ENCODE measurements at regions not wholly inside any gene's neighbourhood (a gene's known extent, or its start where the extent isn't known, plus 50 kb on each side); places are given as distances from the start of the nearest gene placed in this dataset.
A peak's percentile ranks its signal among the peaks of the same experiment; 100 is the strongest.

DNA sequence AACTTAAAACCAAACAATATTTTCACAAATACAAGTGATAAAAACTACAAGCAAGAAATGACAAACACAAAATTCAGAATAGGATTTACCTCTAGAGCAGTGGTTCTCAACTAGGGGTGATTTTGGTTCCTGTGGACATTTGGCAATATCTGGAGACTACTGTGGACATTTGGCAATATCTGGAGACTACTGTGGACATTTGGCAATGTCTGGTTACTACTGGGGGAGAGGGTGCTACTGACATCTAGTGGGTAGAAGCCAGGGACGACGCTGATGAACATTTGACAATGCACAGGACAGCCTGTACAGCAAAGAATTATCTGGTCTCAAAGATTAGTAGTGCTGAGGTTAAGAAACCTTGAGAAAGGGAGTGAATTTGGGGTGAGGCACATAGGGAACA lies 169.8 kb downstream of the CLCN4 start:
- no peaks in the 10 kb centered on the region for H3K36me3 ChIP-seq
- H3K27me3 ChIP-seq = no peaks in the 10 kb centered on the region
- no peak overlapping the region for H3K27ac ChIP-seq
- H3K9me3 ChIP-seq = no peaks in the 10 kb centered on the region
- WGBS, 2 donors (ENCODE audit: low coverage in 1 of 2) = 47 to 51% methylated on average over 2 of the region's 2 CpGs
- H3K4me3 ChIP-seq = no peak overlapping the region
- ATAC-seq = no peak
- TF ChIP-seq EP300 (IDR thresholded peaks at IDR 0.05) (no peak), POLR2AphosphoS5 (IDR thresholded peaks at IDR 0.05) (no peak), POLR2A (IDR thresholded peaks at IDR 0.05) (no peak)
- TF ChIP-seq, protein P1, sequence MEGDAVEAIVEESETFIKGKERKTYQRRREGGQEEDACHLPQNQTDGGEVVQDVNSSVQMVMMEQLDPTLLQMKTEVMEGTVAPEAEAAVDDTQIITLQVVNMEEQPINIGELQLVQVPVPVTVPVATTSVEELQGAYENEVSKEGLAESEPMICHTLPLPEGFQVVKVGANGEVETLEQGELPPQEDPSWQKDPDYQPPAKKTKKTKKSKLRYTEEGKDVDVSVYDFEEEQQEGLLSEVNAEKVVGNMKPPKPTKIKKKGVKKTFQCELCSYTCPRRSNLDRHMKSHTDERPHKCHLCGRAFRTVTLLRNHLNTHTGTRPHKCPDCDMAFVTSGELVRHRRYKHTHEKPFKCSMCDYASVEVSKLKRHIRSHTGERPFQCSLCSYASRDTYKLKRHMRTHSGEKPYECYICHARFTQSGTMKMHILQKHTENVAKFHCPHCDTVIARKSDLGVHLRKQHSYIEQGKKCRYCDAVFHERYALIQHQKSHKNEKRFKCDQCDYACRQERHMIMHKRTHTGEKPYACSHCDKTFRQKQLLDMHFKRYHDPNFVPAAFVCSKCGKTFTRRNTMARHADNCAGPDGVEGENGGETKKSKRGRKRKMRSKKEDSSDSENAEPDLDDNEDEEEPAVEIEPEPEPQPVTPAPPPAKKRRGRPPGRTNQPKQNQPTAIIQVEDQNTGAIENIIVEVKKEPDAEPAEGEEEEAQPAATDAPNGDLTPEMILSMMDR (IDR thresholded peaks at IDR 0.05) = peak in 1 of 4 experiments; percentile 7
- H3K4me1 ChIP-seq = no peaks in the 10 kb centered on the region

- no peak for TF ChIP-seq POLR2AphosphoS5 (IDR thresholded peaks at IDR 0.05)
- TF ChIP-seq POLR2A (IDR thresholded peaks at IDR 0.05) = no peak
- no peak for TF ChIP-seq EP300 (IDR thresholded peaks at IDR 0.05)
- TF ChIP-seq, protein P1 (IDR thresholded peaks at IDR 0.05) = no peak
- Histone ChIP-seq H3K4me1 (no peaks in the 10 kb centered on the region), H3K27ac (no peak overlapping the region), H3K27me3 (no peaks in the 10 kb centered on the region), H3K4me3 (no peak overlapping the region), H3K9me3 (no peaks in the 10 kb centered on the region), H3K36me3 (no peaks in the 10 kb centered on the region)
- 33 to 83% methylated on average over 1 to 2 of the region's 7 CpGs for WGBS, 2 donors (ENCODE audit: low coverage in 1 of 2)
- no peak for ATAC-seq
Observed at GRCh38 chrX:10327651-10328050, 170.9 kb downstream of the CLCN4 start.

GRCh38 chrX:10329984-10330383 lies 173.2 kb downstream of the CLCN4 start:
- Histone ChIP-seq H3K27ac (no peak overlapping the region), H3K27me3 (no peaks in the 10 kb centered on the region), H3K9me3 (no peaks in the 10 kb centered on the region), H3K4me3 (no peak overlapping the region), H3K4me1 (no peaks in the 10 kb centered on the region), H3K36me3 (no peaks in the 10 kb centered on the region)
- 57% methylated on average over 2 of the region's 7 CpGs; no CpG with 5 or more reads in 1 of the 2 donors for WGBS, 2 donors (ENCODE audit: low coverage in 1 of 2)
- TF ChIP-seq EP300 (IDR thresholded peaks at IDR 0.05) = no peak
- TF ChIP-seq POLR2A (IDR thresholded peaks at IDR 0.05) = no peak
- TF ChIP-seq, protein P1 (IDR thresholded peaks at IDR 0.05) = no peak
- TF ChIP-seq POLR2AphosphoS5 (IDR thresholded peaks at IDR 0.05) = no peak
- no peak for ATAC-seq

GRCh38 chrX:10341309-10341708 lies 184.5 kb downstream of the CLCN4 start:
- Histone ChIP-seq H3K27ac (no peak overlapping the region), H3K36me3 (no peaks in the 10 kb centered on the region), H3K4me3 (no peak overlapping the region), H3K27me3 (no peaks in the 10 kb centered on the region), H3K4me1 (no peaks in the 10 kb centered on the region), H3K9me3 (no peaks in the 10 kb centered on the region)
- TF ChIP-seq, protein P1 (IDR thresholded peaks at IDR 0.05) = no peak
- TF ChIP-seq EP300 (IDR thresholded peaks at IDR 0.05) (no peak), POLR2A (IDR thresholded peaks at IDR 0.05) (no peak), POLR2AphosphoS5 (IDR thresholded peaks at IDR 0.05) (no peak)
- no peak for ATAC-seq
- 71 to 79% methylated on average over 3 to 5 of the region's 5 CpGs for WGBS, 2 donors (ENCODE audit: low coverage in 1 of 2)

GRCh38 chrX:10350221-10350620 lies 193.4 kb downstream of the CLCN4 start:
- Histone ChIP-seq H3K27me3 (no peaks in the 10 kb centered on the region), H3K4me3 (no peak overlapping the region), H3K27ac (no peak overlapping the region), H3K4me1 (no peaks in the 10 kb centered on the region), H3K9me3 (no peaks in the 10 kb centered on the region), H3K36me3 (no peaks in the 10 kb centered on the region)
- TF ChIP-seq, protein P1 (IDR thresholded peaks at IDR 0.05) = no peak
- TF ChIP-seq POLR2A (IDR thresholded peaks at IDR 0.05) (no peak), EP300 (IDR thresholded peaks at IDR 0.05) (no peak), POLR2AphosphoS5 (IDR thresholded peaks at IDR 0.05) (no peak)
- ATAC-seq = no peak
